ENCODE measurements at regions not wholly inside any gene's neighbourhood (a gene's known extent, or its start where the extent isn't known, plus 50 kb on each side); places are given as distances from the start of the nearest gene placed in this dataset.

DNA sequence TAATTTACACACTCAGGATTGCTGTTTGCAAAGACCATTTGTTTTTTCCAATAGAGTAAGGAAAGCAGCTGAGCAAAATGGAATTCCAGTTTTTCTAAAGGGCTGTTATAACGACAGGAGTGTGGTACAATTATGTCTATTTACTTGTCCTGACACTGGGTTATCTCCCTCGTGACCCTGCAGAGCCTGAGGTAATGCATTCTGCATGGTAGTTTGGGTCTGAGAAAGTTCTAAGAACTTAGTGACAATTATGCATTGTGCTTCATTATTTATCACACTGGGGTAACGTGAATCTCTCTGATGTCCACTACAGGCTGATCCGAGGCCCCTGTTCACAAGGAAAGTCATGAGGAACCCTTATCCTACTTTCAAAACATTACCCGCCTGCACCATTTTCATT lies 50.7 kb upstream of the EDNRB start:
- no peak overlapping the region for H3K27ac ChIP-seq
- H3K4me1 ChIP-seq = no peaks in the 10 kb centered on the region
- intact Hi-C loops (cut with DNase I; ENCODE audit: low total_unique reads) = no loop called here
- no peaks in the 10 kb centered on the region for H3K27me3 ChIP-seq
- 62 to 68% methylated on average over 5 of the region's 5 CpGs for WGBS, 2 donors
- no peak for TF ChIP-seq POLR2A (IDR thresholded peaks at IDR 0.05)
- no peaks in the 10 kb centered on the region for H3K36me3 ChIP-seq (ENCODE audit: low read depth, missing control alignments)
- no peak overlapping the region for H3K4me3 ChIP-seq
- H3K9me3 ChIP-seq = no peaks in the 10 kb centered on the region
- no peak for DNase-seq

Small RNA genes lying in the stretch of these regions (small RNA-seq; reads per million reads assigned to genes)
- 0 reads per million in 2 donors for gene RNY3P3
